Gastroesophageal sphincter (tissue), 4 donors: ENCODE measurements at regions not wholly inside any gene's neighbourhood (a gene's known extent, or its start where the extent isn't known, plus 50 kb on each side); places are given as distances from the start of the nearest gene placed in this dataset.

ENCODE experiments used
- ATAC-seq: fragments of 150-250 bp; one replicate; pipeline ENCODE4 v1.9.1; 2016; ENCODE audit warnings: mild to moderate bottlenecking, moderate library complexity
- H3K27ac ChIP-seq, 4 donors: fragments of 200-600 bp; sonication (generic) in 3 of 4; 1 replicate in 3 of 4; 2 replicates in 1 of 4; pipeline ENCODE4 v1.5.1; 2016 to 2019
- H3K27me3 ChIP-seq: fragments of 200-600 bp; sonication (generic); one replicate; pipeline ENCODE4 v1.5.1; 2019
- H3K36me3 ChIP-seq, 2 donors: fragments of 200-600 bp; sonication (generic); one replicate each; pipeline ENCODE4 v1.5.1; 2019; ENCODE audit warnings: control low read depth in 1 of 2
- H3K4me1 ChIP-seq, 3 donors: fragments of 200-600 bp; sonication (generic); 1 replicate in 2 of 3; 2 replicates in 1 of 3; pipeline ENCODE4 v1.5.1; 2016 to 2019; ENCODE audit warnings: control low read depth in 2 of 3
- H3K4me3 ChIP-seq, 2 donors: fragments of 200-600 bp; sonication (generic); one replicate each; pipeline ENCODE4 v1.5.1; 2019; ENCODE audit warnings: mild to moderate bottlenecking in 1 of 2, moderate library complexity in 1 of 2
- H3K9me3 ChIP-seq, 3 donors: fragments of 200-600 bp; sonication (generic); one replicate each; pipeline ENCODE4 v1.5.1; 2017 to 2019; ENCODE audit warnings: control low read depth in 2 of 3
- EP300 ChIP-seq: sonication (generic); formaldehyde crosslinking; IDR thresholded peaks from one replicate; pipeline ENCODE4 v1.6.1; 2017; ENCODE audit warnings: antibody characterized with exemption, mild to moderate bottlenecking
- POLR2A ChIP-seq, 2 donors: fragments of 450-650 bp; IDR thresholded peaks; one replicate each; pipeline ENCODE4 v1.6.1; 2017; ENCODE audit warnings: antibody characterized with exemption in 2 of 2, mild to moderate bottlenecking in 2 of 2, moderate library complexity in 1 of 2
- POLR2AphosphoS5 ChIP-seq: sonication (generic); formaldehyde crosslinking; IDR thresholded peaks from one replicate; pipeline ENCODE4 v1.6.1; 2017; ENCODE audit warnings: antibody characterized with exemption
- WGBS, 2 donors: methylation state at CpG; one replicate each; pipeline ENCODE4 v1.1.5; 2018; ENCODE audit warnings: low coverage in 1 of 2; 5-methylcytosine and 5-hydroxymethylcytosine counted together
- TF ChIP-seq, protein P1 (sequence below), 4 experiments: fragments of 200-600 bp in 2 of 4; fragments of 450-650 bp in 2 of 4; sonication (generic) in 1 of 4; IDR thresholded peaks; one replicate each; pipeline ENCODE4 v1.5.1; 2017 to 2019; ENCODE audit warnings: antibody characterized with exemption in 4 of 4, mild to moderate bottlenecking in 2 of 4, moderate library complexity in 2 of 4

DNA sequence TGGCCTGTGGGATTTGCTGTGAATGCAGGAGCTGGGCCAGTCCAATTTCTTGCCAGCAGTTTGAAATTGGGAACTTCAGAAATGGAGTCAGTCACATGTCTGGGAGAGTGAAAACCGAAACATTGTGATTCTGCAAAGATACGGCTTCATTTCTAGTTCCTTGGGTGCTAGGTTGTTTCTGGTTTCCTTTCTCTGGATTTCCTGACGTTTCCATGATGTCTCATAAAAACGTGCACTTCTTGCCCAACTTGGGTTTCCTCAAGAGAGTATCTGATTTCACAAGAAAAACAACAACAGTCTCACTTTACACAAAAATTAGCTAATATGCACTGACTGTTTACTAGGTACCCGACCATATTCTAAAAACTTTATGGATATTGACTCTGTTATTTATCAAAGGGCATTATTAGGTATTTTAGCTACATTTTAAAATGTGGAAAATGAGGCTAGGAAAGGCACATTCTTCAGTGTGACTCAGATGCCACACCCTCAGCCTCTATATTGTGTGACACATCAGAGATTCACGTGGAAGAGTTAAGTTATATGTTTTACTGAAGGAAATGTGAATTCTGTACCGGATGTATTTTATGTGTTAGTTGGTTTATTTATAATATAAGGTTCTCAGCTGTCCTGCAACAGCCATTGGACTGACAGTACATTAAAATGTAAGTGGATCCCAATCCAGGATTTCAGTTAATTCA is 225.0 kb upstream of the PUDP start:
- Histone ChIP-seq H3K27ac (no peak overlapping the region), H3K27me3 (no peaks in the 10 kb centered on the region), H3K9me3 (no peaks in the 10 kb centered on the region), H3K4me1 (no peaks in the 10 kb centered on the region), H3K4me3 (no peak overlapping the region), H3K36me3 (no peaks in the 10 kb centered on the region)
- ATAC-seq, result no peak
- TF ChIP-seq, protein P1, sequence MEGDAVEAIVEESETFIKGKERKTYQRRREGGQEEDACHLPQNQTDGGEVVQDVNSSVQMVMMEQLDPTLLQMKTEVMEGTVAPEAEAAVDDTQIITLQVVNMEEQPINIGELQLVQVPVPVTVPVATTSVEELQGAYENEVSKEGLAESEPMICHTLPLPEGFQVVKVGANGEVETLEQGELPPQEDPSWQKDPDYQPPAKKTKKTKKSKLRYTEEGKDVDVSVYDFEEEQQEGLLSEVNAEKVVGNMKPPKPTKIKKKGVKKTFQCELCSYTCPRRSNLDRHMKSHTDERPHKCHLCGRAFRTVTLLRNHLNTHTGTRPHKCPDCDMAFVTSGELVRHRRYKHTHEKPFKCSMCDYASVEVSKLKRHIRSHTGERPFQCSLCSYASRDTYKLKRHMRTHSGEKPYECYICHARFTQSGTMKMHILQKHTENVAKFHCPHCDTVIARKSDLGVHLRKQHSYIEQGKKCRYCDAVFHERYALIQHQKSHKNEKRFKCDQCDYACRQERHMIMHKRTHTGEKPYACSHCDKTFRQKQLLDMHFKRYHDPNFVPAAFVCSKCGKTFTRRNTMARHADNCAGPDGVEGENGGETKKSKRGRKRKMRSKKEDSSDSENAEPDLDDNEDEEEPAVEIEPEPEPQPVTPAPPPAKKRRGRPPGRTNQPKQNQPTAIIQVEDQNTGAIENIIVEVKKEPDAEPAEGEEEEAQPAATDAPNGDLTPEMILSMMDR (IDR thresholded peaks at IDR 0.05), result no peak
- TF ChIP-seq EP300 (no peak), POLR2AphosphoS5 (no peak), POLR2A (IDR thresholded peaks at IDR 0.05) (no peak)
- WGBS, 2 donors, result 60 to 67% methylated on average over 5 to 6 of the region's 7 CpGs

DNA sequence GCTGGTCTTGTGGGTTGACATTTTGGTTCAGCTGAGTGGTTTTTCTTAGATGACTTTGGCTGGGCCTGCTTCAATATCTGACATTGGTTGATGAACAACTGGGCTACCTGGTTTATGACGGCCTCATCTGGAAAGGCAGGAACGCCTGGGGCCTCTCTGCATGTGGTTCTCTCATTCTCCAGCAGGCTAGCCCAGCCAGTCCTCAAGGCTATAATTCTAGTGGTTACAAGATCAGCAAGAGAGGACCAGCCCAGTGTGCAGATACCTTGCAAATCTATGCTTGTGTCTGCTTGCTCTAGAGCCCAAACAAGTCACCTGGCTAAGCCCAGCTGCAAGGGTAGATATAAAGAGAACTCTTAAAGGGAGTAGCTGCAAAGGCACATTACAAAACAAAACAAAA is 214.2 kb upstream of the PUDP start:
- no peak overlapping the region for H3K4me3 ChIP-seq
- no peaks in the 10 kb centered on the region for H3K4me1 ChIP-seq
- no peaks in the 10 kb centered on the region for H3K27me3 ChIP-seq
- H3K9me3 ChIP-seq, result no peaks in the 10 kb centered on the region
- TF ChIP-seq, protein P1 (IDR thresholded peaks at IDR 0.05), result no peak
- TF ChIP-seq POLR2AphosphoS5 (no peak), EP300 (no peak), POLR2A (IDR thresholded peaks at IDR 0.05) (no peak)
- ATAC-seq, result no peak
- WGBS, 2 donors, result 100% methylated on average over 2 of the region's 2 CpGs; no CpG with 5 or more reads in 1 of the 2 donors
- H3K27ac ChIP-seq, result no peak overlapping the region
- H3K36me3 ChIP-seq, result no peaks in the 10 kb centered on the region

DNA sequence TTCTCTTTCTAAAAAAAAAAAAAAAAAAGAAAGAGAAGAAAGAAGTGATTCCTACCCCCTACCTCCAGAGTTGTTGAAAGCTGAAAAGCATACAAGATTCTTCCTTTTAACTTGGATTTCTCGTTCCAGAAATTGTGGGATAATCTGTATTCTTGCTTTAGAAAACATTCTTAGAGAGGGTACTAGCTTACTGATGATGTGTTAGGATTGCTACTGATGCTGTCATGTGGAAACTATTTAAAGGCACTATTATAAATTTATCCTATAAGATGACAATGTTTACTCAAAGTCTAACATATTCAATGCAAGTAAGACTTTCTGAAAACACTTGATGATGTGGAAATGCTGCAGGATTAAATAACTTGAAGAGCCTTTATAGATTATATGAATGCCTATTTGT is 204.0 kb upstream of the PUDP start:
- WGBS, 2 donors, result 79 to 100% methylated on average over 1 of the region's 1 CpG
- H3K36me3 ChIP-seq, result no peaks in the 10 kb centered on the region

DNA sequence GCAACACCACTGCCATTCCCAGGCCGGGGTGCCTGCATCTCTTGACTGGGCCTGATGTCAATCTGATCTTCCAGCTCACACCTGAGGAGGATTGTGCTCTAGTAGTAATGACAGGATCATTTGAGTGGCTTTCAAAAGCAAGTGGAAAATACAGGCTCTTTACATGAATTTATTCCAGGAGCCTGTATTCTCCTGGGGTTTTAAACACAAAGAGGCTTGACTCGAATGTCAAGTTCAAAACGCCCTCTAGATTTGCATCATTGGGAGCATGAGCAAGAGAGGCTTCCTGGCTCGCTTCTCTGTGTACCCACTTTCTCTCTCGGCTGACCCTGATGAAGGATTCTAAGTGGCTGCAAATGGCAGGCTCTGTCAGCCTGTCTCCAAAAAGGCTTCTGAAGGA is 199.5 kb upstream of the PUDP start:
- Histone ChIP-seq H3K36me3 (no peaks in the 10 kb centered on the region), H3K4me1 (no peaks in the 10 kb centered on the region), H3K27me3 (no peaks in the 10 kb centered on the region), H3K4me3 (no peak overlapping the region), H3K27ac (no peak overlapping the region), H3K9me3 (no peaks in the 10 kb centered on the region)
- WGBS, 2 donors, result 80 to 86% methylated on average over 2 to 5 of the region's 5 CpGs
- TF ChIP-seq POLR2AphosphoS5 (no peak), EP300 (no peak)
- TF ChIP-seq, protein P1 (IDR thresholded peaks at IDR 0.05), result no peak
- ATAC-seq, result no peak

More for the DNA sequence above, 204.0 kb upstream of the PUDP start:
- TF ChIP-seq POLR2A (IDR thresholded peaks at IDR 0.05) (no peak), POLR2AphosphoS5 (no peak), EP300 (no peak)
- TF ChIP-seq, protein P1 (IDR thresholded peaks at IDR 0.05), result no peak
- no peaks in the 10 kb centered on the region for H3K9me3 ChIP-seq
- H3K4me1 ChIP-seq, result no peaks in the 10 kb centered on the region
- no peak for ATAC-seq
- no peaks in the 10 kb centered on the region for H3K27me3 ChIP-seq
- H3K4me3 ChIP-seq, result no peak overlapping the region
- H3K27ac ChIP-seq, result no peak overlapping the region

DNA sequence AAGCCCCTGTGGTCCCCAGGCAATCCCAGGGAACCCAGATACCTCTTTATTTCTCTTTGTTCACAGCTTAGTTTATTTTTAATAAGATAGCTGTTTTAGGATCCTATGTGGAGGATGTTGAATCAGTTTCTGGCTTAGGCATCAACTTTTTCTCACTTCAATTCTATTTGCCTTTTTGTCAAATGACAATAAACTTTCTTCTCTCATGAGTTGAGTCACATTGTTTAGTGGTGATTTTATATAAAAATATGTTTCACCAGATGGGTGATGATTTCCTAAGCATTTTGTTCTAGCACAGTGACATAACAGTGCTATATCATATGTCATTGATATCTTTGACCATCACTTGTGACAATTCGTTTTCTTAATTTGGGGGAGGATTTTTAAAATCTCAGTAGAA is 198.1 kb upstream of the PUDP start:
- no peak for ATAC-seq
- no peak overlapping the region for H3K27ac ChIP-seq
- no peak for TF ChIP-seq POLR2A (IDR thresholded peaks at IDR 0.05)
- no peak for TF ChIP-seq EP300
- no peak for TF ChIP-seq POLR2AphosphoS5
- TF ChIP-seq, protein P1 (IDR thresholded peaks at IDR 0.05), result no peak
- no peaks in the 10 kb centered on the region for H3K27me3 ChIP-seq
- H3K4me3 ChIP-seq, result no peak overlapping the region
- H3K4me1 ChIP-seq, result no peaks in the 10 kb centered on the region
- H3K36me3 ChIP-seq, result no peaks in the 10 kb centered on the region
- WGBS, 2 donors, result 86 to 100% methylated on average over 1 of the region's 1 CpG
- no peaks in the 10 kb centered on the region for H3K9me3 ChIP-seq
